NCI-H2196 treated with DMSO at 0.1 percent for 48 hours (cell line): ENCODE measurements at regions not wholly inside any gene's neighbourhood (a gene's known extent, or its start where the extent isn't known, plus 50 kb on each side); places are given as distances from the start of the nearest gene placed in this dataset.
"Not testable (repeated sequence)": the region's sequence is repeated elsewhere in the genome, so short reads cannot be mapped to it uniquely, and the experiment has no call there.

Source experiments
- DNase-seq: peaks from one replicate; lab custom pipeline; 2025; ENCODE audit not compliant: unreplicated experiment; lab: John Stamatoyannopoulos, UW

DNA sequence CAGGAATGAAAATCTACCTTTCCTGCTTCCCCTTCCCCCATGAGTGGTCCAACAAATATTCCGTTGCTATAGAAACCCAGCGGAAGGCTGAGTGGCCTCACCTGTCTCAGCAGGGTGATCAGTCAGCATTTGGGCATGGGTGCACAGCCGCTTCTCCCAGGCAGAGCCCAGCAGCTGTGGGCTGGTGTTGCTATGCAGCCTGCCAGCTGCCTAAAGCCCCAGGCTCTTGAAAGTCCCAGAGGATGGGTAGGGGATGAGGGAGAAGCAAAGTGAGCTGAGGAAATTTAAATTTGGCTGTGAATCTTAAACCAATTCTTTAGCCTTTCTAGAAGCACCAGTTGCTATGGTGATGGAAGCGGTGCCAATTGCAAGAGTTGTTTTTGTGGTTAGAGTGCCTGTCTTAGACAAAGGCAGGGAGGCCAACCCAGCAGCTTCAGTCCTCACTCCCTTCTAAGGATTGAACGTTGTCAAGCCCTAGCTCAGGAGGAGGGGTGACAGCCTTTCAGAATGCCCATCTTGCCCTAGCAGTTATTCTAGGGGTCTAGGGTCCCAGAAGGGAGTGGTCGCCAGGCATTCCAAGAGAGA is 151.5 kb upstream of the PITX1 start:
- no peak for DNase-seq

- DNase-seq = no peak
Measured at GRCh38 chr5:135184646-135185045, 150.6 kb upstream of the PITX1 start.

DNA sequence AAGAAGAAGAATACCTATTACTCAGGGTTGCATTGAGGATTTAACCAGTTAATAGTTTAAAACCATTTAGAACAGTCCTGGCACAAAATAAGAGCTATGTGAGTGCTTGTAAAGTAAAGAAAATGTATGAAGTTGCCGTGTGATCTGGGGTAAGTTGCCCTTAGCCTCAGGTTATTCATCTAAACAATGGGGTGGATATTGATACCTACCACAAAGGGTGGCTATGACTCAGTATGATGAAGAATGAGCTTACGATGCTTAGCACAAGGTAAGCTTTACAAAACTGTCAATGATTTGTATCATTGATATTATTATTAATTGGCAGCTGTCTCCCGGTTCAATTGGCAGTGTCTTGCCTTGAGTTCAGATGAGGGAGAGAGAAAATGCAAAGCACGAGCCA is 149.4 kb upstream of the PITX1 start:
- no peak for DNase-seq

- no peak for DNase-seq
Measured at GRCh38 chr5:135182675-135183074, 148.6 kb upstream of the PITX1 start.

DNA sequence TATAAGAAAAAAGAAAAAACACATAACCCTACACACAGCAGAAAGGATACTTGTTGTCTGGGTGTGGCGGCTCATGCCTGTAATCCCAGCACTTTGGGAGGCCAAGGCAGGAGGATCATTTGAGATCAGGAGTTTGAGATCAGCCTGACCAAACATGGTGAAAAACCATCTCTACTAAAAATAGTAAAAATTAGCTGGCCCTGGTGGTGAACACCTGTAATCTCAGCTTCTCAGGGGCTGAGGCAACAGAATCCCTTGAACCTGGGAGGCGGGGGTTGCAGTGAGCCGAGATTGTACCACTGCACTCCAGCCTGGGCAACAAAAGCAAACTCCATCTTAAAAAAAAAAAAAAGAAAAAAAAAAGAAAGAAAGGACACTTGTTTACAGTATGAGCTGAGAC is 147.6 kb upstream of the PITX1 start:
- no peak for DNase-seq

DNA sequence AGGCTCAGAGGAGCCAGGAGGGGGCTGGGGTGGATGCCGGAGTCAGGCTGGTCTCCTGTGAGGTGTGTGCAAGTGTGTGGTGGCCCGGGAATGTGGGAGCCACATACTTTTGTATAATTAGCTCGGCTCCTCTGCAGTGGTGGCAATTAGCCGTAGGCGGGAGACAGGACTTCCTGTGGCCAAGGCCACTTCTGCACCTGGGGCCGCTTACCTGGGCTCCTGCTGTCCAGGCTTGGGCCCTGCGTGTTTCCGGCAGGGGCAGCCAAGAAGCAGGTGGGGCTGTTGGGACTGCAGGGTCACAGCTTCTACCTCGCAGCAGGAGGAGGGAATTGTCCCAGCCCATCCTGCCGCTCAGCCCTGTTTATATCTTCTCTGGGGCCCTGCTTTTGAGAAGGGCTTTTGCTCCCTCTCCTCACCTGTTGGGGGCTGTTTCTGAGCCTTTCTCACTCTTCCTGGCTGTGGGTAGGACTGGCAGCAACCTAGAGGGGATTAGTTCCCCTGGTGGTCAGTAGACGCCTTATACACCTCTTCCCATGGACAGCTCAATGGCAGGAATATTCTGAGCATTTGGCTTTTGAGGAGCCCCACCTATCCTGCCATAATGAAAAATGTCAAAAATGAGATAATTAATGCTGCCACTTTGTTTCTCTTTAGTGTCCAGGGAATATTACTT is 145.4 kb upstream of the PITX1 start:
- no peak for DNase-seq

DNA sequence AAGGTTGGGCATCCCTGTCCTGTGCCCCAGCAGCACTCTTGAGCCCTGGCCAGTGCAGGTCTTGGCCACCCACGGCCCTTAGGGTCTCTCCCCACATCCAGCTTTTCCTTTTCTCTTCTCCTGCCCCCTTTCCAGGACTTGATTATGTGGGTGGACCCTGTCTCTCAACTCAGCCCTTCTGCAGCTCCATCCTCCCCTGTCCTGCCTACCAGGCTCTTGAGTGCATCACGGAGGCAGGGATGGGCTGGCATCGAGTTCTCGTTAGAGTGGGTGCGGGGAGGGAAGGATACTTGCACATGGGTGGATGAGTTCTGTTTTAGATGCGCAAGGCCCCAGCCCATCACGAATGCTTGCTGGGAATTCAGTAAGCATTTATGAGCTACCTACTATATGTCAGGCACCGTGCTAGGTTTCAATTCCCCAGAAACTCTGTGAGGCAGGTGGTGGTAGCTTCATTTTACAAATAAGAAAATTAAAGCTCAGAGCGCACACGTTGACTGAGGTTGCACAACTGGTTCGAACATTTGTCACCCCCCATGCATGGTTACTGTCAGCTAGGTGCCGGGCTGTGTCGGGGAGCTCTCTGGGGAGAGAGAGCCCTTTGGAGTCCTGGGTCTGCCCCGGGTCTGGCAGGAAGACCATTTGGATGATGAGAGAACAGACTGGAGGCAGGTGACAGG is 144.6 kb upstream of the PITX1 start:
- no peak for DNase-seq

GRCh38 chr5:135177591-135177990 is 143.6 kb upstream of the PITX1 start:
- DNase-seq = no peak

DNA sequence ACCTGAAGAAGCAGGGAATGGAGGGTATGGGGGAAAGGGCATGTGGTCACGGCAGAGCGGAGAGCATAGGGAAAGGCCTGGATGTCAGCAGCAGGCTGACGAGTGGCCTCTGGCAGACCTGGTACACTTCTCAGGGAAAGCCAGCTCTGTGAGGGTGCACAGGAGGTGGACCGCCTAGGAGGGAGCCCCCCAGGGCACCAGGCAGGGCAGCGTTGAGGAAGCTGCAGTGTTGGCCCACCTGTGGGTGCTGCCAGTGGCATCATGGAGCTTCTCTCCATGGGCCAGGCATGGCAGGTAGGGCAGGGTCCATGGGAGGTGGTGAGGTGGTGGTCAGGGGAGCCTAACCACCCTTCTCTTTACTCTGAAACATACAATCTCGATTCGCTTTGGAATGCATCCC is 143.0 kb upstream of the PITX1 start:
- DNase-seq = no peak

DNA sequence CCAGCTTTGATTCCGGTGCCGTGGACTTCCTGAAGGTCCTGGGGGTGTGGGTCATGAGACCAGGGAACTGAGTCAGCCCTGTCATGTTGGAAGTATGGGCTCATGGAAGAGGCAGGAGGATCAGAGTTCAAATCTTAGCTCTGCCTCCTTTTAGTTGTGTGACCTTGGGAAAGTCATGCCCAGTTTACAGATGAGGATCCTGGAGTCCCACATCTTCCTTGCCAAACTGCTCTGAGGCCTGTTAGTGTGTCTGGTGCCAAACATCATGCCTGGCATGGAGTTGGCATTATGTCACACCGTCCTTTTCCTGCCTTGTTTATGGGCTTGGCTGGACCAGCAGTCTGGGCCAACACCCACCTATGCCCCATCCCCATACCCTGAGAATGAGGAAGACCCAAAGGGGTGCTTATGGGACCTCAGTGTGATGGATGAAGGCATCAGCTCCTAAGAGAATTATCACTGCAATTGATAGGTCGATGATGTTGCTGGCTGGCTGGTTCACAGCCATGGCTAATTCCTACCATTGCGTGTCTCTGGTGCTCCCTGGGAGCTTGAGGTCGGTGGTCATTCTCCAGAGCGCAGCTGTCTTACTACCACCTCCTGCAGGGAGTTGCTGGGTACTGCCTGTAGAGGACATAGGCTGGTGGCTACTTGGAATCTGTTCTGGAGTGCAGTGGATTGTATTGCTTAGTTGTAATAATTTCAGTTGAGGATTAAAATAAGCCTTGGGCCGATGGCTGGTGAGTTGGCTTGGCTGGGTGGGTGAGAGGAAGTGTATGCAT is 140.5 kb upstream of the PITX1 start:
- DNase-seq = no peak

- no peak for DNase-seq
Measured at GRCh38 chr5:135173662-135174290, 139.7 kb upstream of the PITX1 start.

DNA sequence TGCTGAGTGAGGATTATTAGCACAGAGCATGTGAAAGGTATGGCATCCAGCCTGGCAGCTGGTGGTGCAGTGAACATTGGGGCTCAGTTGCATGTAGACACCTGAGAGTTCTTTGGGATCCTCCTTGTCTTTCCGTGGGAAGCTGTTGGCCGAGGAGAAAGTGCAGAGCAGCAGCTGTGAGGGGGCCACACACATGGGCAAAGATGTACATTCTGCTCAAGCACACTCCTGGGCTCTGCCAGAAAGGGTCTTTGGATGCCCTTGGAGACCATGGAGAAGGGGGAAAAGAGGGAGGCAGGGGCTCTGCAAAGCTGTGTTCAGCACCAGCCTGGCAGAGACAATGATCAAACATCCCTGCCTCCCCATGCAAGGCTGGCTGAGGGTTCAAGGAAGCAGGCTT is 138.7 kb upstream of the PITX1 start:
- DNase-seq = no peak

DNA sequence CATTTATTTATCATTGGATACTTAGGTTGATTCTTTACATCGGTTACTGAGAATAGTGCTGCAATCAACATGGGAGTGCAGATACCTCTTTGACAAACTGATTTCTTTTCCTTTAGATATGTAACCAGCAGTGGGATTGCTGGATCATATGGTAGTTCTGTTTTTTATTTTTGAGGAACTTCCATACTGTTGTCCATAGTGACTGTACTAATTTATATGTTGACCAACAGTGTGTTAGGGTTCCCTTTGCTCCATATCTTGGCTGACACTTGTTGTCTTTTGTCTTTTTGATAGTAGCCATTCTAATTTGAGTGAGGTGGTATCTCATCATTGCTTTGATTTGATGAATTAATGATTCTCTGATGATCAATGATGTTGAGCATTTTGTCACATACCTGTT is 137.3 kb upstream of the PITX1 start:
- no peak for DNase-seq

GRCh38 chr5:135170500-135170899 is 136.5 kb upstream of the PITX1 start:
- no peak for DNase-seq

DNA sequence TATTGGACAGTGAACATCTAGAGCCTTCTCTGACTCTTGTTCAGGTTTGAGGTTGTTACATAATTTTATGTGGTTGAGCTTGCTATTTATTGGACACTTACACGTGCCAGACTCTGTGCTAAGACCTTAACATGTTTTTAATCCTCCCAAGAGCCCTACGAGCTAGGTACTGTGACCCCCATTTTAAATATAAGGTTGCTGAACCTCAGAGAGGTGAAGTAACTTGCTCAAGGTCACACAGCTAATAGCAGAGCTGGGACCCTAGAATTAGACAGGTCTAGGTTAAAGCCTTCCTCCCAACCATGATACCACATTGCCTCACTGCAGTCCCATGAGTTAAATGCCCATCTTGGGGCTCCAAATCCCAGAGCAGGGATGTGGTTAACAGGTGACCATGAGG is 135.7 kb upstream of the PITX1 start:
- DNase-seq = no peak

DNA sequence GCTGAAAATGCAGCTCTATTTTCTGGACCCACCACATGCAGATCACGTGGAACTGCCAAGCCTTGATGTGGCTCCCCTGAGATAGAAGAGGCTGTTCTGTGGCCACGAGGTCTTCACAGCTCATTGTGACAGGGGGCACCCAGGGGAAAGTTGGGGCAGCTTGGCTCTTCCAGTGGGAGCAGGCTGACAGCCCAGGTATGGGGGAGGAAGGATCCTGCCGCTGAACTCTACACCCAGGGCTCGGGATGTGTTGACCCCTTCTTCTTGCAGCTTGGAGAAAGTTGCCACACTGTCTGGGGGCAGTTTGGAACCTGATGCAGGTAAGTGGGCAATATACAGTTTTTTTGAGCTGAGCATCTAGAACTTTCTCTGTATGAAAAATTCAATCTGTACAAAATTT is 133.6 kb upstream of the PITX1 start:
- no peak for DNase-seq

- not testable (repeated sequence) for DNase-seq
Measured at GRCh38 chr5:135164873-135165614, 131.0 kb upstream of the PITX1 start.

DNA sequence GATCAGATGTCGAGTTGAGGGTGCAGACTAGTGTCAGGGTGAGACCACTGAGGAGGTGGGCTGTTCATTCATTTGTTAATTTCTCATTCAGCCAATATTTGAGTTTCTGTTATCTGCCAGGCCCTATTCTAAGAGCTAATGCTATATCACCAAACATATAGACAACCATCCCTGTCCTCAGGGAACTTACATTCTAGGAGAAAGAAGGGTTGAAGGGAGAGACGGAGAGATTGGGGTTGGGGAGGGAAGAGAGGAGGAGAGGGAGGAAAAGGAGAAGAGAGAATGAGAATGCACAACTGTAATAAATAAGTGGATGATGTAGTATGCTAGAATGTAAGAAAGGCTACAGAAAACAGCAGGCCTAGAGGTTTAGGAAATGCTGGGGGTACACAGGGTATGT is 129.9 kb upstream of the PITX1 start:
- no peak for DNase-seq

- no peak for DNase-seq
Measured at GRCh38 chr5:135163391-135163790, 129.4 kb upstream of the PITX1 start.

DNA sequence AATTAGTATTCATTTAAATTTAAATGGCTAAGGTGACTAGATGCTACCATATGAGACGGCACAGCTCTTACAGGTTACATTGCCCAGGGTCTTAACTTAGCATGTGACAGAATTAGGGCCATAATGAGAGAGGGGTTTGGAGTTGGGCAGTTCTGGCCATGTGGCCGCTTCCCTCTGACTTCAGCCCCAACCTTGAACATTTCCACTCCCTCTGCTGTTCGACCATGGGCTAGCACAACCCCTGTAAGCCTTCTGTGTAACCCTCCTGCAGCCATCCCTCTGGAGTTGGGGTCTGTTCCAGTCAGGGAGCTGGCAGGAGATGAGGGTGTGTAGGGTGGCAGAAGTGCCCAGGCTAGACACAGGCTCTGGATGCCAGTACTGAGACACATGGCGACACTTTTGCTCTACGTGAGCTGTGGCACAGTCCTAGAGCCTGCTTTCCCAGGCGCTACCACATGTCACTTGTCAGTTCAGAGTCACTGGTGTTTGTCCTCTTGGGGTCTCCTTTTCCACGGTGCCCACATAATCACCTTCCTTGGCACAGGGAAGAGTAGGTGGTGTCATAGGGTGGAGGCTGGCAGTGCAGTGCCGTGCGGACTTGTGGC is 128.7 kb upstream of the PITX1 start:
- DNase-seq = no peak
